Stimulated activated CD4-positive, alpha-beta T cell treated with anti-CD3 and anti-CD28 coated beads, Interleukin-4, amount 100 ng/mL, for 4 hours (primary cell): ENCODE measurements at regions not wholly inside any gene's neighbourhood (a gene's known extent, or its start where the extent isn't known, plus 50 kb on each side); places are given as distances from the start of the nearest gene placed in this dataset.
"Not testable (repeated sequence)": the region's sequence is repeated elsewhere in the genome, so short reads cannot be mapped to it uniquely, and the experiment has no call there.

Experiments used
- DNase-seq, 2 experiments: peaks; one replicate each; pipeline ENCODE4 v3.0.0-alpha.2; 2020

DNA sequence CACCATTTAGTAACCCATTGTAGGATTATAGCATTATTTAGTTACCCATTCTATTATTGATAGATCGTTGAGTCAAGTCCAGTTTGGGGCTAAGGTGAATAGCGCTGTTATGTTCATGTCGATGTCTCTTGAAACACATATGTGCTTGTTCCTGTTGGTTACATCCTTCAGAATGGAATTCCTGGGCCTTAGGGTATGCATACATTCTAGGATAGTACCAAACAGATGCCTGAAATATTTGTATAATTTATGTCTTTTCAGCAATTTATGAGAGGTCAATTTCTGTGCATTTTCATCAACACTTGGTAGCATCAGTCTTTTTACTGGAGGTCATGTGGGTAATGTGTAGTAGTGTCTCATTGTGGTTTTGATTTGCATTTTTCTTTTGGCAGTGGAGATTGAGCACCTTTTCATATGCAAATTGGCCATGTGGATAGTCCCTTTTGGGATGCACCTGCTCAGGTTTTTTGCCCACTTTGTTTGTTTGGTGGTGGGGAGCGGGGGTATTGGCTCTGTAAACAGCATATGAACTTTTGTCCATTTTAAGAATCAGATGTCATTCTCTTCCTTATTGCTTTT lies 104.2 kb downstream of the CDRT15L2 start:
- DNase-seq: not testable (repeated sequence)

DNA sequence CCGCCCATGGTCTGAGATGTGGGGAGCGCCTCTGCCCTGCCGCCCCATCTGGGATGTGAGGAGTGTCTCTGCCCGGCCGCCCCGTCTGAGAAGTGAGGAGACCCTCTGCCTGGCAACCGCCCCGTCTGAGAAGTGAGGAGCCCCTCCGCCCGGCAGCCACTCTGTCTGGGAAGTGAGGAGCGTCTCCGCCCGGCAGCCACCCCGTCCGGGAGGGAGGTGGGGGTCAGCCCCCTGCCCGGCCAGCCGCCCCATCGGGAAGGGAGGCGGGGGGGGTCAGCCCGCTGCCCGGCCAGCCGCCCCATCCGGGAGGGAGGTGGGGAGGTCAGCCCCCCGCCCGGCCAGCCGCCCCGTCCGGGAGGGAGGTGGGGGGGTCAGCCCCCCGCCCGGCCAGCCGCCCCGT lies 105.5 kb downstream of the CDRT15L2 start:
- DNase-seq: not testable (repeated sequence)

DNA sequence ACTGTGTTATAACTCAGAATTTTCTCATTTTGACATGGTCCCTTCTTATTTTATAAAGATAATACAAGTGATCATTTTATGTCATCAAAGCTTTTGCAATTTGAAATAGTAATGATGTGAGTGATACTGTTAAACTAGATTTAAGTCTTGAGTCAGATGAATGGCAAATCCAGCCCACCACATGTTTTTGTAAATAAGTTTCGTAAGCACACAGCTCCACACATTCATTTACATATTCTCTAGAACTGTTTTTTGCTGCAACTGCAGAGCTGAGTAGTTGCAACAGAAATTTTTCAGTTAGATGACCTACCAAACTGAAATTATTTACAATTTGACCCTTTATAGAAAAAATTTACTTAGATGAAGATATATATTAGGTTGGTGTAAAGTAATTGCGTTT lies 108.1 kb downstream of the CDRT15L2 start:
- DNase-seq: not testable (repeated sequence)

DNA sequence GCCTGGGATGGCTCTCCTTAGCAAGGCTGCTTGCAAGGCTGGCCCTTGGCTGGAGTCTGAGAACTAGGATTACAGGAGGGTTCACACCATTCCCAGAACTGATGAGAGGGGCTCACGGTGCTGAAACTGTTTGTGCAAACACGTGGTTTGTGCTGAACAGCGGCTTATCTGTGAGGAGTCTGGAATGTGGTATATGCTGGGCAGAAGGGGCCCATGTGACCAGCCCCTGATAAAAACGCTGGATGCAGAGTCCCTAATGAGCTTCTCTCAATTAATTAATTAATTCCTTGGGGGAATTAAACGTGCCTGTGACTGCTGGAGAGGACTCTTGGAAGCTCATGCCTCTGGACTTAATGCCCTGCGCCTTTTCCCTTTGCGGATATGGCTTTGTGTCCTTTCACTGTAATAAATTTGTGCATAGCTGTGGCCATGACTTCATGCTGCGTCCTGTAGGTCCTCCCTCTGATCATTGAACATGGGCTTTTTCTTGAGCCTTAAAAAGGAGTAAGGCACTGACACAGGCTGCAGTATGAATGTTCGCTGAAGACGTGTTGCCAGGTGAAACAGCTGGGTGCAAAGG lies 109.7 kb downstream of the CDRT15L2 start:
- DNase-seq: not testable (repeated sequence)

DNA sequence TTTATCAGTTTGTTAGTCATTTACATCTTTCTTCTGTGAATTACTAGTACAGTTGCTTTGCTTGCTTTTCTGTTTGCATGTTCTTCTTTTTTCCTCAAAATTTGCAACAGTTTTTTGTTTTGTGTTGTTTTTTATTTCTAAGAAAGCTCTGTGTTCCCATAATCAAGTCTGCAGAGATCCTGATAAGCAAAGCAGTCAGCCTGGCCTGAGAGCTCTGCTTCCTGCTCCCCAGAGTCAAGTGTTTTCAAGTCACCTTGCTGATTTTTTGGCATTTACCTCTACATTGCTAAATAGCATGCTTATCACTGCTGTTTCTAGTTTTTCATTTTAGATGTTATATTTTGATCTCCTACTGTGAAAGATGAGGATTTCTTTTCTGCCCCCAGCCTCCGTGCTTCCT lies 113.2 kb downstream of the CDRT15L2 start:
- not testable (repeated sequence) for DNase-seq

DNA sequence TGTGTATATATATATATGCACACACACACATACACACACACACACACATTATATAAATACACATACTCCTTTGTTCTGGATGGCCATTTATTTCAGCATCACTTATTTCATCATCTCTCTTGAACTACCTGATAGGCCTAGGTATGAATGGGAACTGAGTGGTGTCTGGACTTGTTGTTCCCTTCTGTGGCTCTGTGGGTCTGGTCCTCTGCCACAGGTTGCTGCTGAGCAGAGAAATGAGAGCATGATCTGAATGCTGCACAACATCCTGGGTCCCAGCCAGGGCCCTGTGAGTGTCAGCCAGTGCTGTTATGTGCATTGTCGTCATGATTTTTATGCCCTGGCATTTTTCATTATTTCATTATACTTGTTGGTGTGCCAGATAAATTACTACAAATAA lies 116.3 kb downstream of the CDRT15L2 start:
- not testable (repeated sequence) for DNase-seq

DNA sequence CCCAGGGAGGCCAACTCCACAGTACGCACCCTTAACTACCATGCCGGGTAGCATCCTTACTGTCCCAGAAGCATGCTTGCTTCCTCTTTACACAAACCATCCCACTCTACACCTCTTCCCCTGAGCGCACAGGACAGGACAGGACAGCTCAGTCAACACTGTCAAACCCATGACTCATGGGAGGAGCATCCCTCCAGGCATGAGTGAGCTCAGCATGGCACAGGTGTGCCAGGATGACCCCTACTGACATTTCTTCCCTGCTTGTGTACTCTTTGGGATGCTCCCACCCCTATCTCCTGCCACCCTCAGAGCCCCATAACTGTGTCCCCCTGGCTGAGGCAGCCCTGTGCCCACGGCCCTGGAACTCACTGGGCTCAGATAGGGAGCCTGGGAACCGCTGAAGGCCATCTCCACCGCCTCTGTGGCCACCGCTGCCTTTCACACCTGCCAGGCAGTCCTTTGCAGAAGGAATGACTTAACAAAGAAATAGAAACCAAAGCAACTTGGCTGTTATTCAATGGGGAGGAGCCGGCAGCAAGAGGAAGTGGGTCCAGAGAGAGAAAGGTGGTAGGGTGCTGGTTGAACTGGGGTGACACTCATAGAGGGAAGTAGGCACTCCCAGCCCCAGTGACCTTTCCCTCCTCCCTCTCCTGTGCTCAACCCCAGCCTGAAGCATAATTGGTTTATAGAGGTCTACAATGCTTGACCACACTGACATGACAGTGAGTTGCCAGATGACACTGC lies 119.1 kb downstream of the CDRT15L2 start:
- DNase-seq: peak in 1 of 2 experiments; percentile 5

DNA sequence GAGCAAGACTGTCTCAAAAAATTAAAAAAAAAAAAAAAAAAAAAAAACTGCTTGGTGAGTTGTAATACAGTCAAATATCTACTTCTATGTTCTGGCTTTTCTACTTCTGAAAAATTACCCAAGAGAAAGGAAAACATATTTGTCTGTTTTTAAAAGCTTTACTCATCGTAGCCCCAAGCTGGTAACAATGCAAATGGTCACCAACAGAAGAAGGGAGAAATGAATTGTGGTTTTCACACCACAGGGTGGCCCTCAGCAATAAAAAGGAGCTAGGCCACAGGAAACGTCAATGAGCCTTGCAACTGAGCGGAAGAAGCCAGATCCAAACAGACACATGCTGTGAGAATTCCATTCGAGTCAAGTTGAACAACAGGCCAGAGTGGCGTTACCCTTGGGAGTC lies 121.0 kb downstream of the CDRT15L2 start:
- DNase-seq: not testable (repeated sequence)

DNA sequence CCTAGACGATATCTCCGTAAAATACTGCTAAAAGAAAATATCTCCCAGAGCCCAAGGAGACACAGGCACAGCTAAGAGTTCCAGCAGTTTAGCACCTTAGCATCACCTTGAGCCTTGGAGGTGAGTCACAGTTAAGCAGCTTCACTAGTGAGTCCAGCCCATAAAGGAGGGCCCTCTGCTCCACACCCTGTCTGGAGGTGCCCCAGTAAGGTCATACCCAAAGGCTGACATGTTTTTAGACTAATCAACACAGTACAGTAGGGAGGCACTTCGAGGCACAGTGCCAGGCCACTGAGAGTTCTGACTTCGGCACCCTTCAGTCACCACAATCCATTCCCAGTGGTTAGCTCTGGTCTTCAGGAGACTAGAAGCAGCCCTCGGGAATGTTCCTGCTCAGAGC lies 121.8 kb downstream of the CDRT15L2 start:
- DNase-seq: not testable (repeated sequence)

DNA sequence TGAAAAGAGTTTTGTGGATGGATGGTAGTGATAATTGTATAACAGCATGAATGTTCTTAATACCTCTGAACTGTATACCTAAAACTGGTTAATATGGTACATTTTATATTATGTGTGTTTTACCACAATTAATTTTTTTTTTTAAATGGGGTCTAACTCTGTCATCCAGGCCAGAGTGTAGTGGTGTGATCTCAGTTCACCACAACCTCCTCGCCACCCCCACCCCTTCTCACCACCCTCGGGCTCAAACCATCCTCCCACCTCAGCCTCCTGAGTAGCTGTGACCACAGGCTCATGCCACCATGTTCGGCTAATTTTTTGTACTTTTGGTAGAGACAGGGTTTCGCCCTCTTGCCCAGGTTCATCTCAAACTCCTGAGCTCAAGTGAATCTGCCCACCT lies 123.2 kb downstream of the CDRT15L2 start:
- DNase-seq: no peak

DNA sequence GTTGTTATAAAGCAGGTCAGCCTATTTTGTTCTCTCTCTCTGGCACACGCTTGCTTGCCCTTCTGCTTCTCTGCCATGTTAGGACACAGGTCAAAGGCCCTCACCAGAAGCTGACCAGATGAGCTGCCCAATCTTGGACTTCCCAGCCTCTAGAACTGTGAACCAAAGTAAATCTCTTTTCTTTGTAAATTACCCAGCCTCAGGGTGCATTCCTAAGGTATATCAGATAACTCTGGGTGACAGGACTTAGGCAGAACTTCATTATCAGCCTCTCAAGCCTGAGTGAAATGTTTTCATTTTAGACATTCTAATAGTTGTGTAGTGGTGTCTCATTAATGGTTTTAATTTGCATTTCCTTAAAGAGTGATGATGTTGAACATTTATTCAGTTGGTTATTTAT lies 124.3 kb downstream of the CDRT15L2 start:
- DNase-seq: no peak

DNA sequence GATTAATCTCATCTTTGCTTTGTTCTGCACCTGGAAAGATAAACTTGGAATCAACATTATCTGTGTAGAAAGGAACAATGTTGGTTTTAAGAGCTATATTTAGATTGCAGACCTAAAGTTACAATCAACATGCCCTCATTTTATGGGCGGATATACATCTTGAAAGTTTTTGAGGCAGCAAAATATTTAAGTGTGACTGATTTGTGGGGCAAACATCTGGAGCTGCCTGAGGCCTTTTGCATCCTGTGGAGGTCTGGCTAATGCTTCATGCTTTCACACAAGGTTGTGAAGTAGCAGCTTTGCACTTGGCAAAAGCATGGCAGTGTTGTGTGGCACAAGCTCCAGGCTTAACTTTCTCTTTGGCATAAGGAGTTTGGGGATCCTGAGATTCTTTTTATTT lies 125.7 kb downstream of the CDRT15L2 start:
- DNase-seq: not testable (repeated sequence)

DNA sequence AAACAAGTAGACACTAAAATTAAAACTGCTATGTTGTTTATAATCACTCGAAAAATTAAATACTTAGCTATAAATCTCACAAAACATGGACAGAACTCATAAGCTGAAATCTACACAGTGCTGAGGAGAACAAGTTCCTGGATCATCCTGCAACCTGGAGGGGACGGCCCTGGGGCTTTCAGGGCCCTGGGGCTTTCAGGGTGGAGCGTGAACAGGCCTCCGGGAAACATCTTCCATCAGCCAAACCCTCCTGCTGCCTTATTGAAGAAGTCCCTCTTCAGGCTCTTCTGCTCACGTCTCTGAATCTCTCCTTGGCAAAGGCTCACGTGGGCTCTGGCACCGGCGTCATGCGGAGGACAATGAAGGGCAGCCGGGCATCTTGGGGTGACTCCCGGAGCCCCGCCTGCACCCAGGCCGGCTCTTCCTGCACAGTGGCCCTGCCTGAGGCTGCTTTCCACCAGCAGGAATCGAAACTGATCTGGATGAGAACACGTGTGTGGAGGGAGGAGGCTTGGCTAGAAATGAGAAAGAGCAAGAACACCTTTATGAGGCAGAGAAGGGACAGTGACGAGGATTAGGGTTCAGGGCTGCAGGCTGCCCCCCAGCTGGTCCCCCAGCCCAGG lies 127.3 kb downstream of the CDRT15L2 start:
- DNase-seq: no peak

DNA sequence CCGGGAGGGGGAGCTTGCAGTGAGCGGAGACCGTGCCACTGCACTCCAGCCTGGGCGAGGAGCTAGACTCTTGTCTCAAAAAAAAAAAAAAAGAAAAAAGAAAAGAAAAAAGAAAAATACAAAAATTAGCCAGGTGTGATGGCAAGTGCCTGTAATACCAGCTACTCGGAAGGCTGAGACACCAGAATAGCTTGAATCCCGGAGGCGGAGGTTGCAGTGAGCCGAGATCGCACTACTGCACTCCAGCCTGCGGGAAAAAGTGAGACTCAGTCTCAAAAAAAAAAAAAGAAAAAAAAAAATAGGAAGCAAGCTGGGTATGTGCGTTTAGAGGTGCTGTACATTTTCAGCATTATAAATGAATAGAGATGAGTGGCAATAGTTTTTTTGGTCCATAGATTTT lies 129.3 kb downstream of the CDRT15L2 start:
- not testable (repeated sequence) for DNase-seq

DNA sequence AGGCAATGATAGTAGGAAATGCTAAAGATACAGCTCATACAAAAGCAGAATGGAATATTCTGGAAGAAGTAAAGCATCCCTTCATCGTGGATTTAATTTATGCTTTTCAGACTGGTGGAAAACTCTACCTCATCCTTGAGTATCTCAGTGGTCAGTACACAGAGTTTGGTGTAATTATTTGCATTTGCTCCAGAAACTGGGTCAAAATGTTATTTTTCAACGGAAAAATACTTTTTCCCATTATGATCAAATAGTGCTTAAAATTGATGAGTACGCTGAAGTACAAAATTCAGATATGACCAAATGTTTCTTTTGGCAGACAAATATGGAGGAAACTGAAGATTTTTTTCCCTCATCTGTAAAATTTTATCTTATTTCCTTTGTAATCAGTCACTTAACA lies 137.0 kb downstream of the CDRT15L2 start:
- DNase-seq: not testable (repeated sequence)

DNA sequence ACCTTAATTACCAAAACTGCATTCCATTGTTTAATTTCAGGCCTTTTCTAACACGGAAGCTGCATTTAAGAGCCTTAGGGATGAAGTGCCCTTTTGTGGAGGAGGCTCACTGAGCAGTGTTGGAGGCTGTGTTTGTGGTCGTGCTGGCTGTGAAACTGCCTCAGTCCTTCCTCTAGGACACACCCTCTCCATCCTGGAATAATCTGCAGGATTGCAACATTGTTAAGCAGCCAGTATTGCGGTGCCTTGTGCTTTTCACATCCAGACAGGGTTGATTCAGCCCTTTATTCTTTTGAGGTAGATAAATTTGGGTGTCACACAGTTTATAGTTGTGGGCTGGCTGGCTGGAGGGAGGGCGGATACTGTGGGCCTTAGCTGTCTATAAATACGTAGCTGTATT lies 141.6 kb downstream of the CDRT15L2 start:
- DNase-seq: no peak

DNA sequence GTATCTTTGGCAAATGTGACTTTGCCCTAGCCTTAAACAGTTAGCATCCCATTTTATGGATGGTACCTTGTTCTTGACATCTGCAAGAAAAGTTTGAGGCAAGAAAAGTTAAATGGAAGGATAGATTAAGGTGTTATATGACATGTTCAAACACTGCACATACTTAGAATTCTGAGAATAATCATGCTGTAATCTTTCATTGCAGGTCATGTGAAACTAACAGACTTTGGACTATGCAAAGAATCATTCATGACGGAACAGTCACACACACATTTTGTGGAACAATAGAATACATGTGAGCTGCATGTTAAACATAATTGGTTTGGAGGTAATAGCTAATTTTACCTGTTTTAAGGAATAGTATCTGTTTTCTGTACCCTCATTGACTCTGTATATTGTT lies 144.9 kb downstream of the CDRT15L2 start:
- not testable (repeated sequence) for DNase-seq

DNA sequence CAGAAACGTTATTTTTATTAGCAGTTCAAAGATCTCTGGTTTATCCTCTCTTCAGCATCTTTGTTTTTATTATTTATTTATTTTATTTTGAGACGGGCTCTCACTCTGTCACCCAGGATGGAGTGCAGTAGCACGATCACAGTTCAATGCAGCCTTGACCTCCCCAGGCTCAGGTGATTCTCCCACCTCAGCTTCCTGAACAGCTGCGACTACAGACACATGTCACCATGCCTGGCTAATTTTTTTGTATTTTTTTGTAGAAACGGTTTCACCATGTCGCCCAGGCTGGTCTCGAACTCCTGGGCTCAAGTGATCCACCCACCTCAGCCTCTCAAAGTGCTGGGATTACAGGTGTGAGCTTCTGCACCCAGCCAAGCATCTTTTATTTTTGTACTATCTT lies 147.7 kb downstream of the CDRT15L2 start:
- not testable (repeated sequence) for DNase-seq

DNA sequence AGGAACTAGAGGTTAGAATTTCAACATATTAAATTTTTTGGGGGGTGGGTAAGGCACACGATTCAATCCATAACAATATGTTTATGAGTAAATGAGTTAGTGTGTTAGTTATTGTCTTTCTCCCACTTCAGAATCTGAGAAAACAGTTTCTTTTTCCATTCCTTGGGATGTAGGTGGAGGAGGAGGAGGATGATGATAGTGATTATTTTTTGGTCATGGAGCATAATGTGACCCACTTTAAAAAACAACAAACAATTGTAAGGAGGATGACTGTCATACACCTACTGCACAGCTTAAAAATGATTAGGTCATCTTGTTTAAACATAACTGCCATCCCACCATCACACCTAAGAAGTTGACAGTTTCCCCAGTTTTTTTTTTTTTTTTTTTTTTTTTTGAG lies 148.7 kb downstream of the CDRT15L2 start:
- no peak for DNase-seq

DNA sequence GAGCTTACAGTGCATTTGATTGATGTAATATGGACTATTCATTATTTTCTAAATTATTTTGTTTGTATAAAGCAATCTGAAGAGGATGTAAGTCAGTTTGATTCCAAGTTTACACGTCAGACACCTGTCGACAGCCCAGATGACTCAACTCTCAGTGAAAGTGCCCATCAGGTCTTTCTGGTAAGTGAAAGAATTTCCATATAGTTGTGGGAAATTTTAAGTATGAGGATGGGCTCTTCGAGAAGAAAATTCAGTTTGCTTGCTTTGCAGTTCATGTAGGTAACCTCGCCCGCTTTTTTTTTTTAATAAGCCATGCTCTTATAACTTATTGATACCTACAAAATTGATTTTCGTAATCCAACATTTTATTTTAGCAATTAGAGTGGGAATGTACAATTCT lies 151.6 kb downstream of the CDRT15L2 start:
- not testable (repeated sequence) for DNase-seq

DNA sequence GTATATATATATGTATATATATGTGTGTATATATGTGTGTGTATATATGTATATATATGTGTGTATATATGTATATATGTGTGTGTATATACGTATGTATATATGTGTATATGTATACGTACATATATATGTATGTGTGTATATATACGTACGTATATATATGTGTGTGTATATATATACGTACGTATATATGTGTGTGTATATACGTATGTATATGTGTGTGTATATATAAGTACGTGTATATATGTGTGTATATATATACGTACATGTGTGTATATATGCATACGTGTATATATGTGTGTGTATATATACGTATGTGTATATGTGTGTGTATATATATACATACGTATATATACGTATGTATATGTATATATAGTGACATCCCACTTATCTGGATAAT lies 154.4 kb downstream of the CDRT15L2 start:
- no peak for DNase-seq

DNA sequence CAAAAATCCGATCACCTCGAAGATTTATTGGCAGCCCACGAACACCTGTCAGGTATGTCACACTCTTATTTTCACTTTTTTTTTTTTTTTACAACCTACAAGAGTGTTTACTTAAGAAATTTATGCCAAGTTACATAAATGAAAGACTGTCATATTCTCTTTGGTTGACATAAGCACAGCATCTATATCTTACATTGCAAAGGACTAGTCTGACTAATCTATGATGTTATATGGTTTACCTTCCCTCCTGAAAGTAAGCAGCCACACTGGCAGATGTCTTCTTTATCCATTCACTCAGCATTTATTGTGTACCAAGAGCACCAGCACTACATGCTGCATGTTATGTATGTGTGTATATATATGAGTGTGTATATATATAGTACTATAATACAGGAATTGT lies 156.3 kb downstream of the CDRT15L2 start:
- DNase-seq: no peak

DNA sequence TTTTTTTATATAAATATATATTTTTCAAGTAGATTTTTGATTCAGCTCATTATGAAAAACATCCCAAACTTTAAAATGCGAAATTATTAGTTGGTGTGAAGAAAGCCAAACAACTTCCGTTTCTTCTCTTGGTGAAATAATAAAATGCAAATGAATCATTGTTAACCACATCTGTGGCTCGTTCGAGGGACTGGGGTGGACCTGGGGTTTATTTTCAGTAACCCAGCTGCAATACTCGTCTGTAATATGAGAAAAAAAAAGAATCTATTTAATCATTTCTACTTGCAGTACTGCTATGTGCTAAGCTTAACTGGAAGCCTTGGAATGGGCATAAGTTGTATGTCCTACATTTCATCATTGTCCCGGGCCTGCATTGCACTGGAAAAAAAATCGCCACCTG lies 158.1 kb downstream of the CDRT15L2 start:
- DNase-seq: not testable (repeated sequence)

DNA sequence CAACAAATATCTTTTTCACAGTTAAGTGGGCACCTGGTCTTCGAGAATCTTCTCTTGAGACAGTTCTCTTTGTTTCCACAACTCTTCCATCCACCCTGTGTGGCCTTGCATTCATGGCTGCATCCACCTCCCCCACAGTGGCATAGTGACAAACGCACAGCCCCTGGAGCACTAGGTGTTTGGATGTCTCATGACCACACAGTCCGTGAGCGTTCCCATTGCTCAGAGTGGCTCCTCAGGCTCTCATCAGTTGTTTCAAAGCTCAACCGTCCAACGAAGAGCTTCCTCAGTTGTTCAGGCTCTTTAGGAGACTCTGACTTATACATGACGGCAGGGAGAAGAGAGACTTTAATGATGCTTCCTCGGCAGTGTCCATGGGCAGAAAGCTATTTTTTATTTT lies 191.6 kb downstream of the CDRT15L2 start:
- no peak for DNase-seq
